GM18951 (cell line): ENCODE measurements at regions not wholly inside any gene's neighbourhood (a gene's known extent, or its start where the extent isn't known, plus 50 kb on each side); places are given as distances from the start of the nearest gene placed in this dataset.

Source experiments
- POLR2A ChIP-seq: IDR thresholded peaks from 4 replicates; pipeline ENCODE4 v1.6.1; 2011; ENCODE audit warnings: mild to moderate bottlenecking; ENCODE audit not compliant: insufficient read length, insufficient read depth; ENCODE audit errors: extremely low read depth
- in situ Hi-C: fragments of 300-500 bp; cut with MboI; formaldehyde crosslinking; loops from one replicate; pipeline ENCODE4 v1.12.0; 2022; ENCODE audit warnings: low sequenced_read_pairs, mixed read lengths, inconsistent platforms; ENCODE audit not compliant: unreplicated experiment

- TF ChIP-seq POLR2A = no peak
- in situ Hi-C loops = no loop called here
These were observed 101.1 kb upstream of the EPHA4 start for GRCh38 chr2:221673248-221673647.

- in situ Hi-C loops = no loop called here
- TF ChIP-seq POLR2A = no peak
These were observed 99.4 kb upstream of the EPHA4 start for GRCh38 chr2:221671515-221671914.

GRCh38 chr2:221662689-221663391 is 90.7 kb upstream of the EPHA4 start:
- TF ChIP-seq POLR2A = no peak
- in situ Hi-C loops = no loop called here

GRCh38 chr2:221657806-221658205 is 85.7 kb upstream of the EPHA4 start:
- in situ Hi-C loops = no loop called here
- no peak for TF ChIP-seq POLR2A

GRCh38 chr2:221655300-221655699 is 83.2 kb upstream of the EPHA4 start:
- in situ Hi-C loops = no loop called here
- TF ChIP-seq POLR2A = no peak

- no peak for TF ChIP-seq POLR2A
- in situ Hi-C loops = no loop called here
These were observed 81.1 kb upstream of the EPHA4 start for GRCh38 chr2:221653182-221653581.

- in situ Hi-C loops = no loop called here
- TF ChIP-seq POLR2A = no peak
These were observed 77.1 kb upstream of the EPHA4 start for GRCh38 chr2:221649051-221649775.

- in situ Hi-C loops = no loop called here
- no peak for TF ChIP-seq POLR2A
These were observed 70.3 kb upstream of the EPHA4 start for GRCh38 chr2:221642447-221642846.

GRCh38 chr2:221641181-221641871 is 69.2 kb upstream of the EPHA4 start:
- in situ Hi-C loops = no loop called here
- no peak for TF ChIP-seq POLR2A

GRCh38 chr2:221640686-221641085 is 68.6 kb upstream of the EPHA4 start:
- no peak for TF ChIP-seq POLR2A
- in situ Hi-C loops = no loop called here

- TF ChIP-seq POLR2A = no peak
- in situ Hi-C loops = no loop called here
These were observed 65.7 kb upstream of the EPHA4 start for GRCh38 chr2:221637851-221638250.

GRCh38 chr2:221635949-221636348 is 63.8 kb upstream of the EPHA4 start:
- TF ChIP-seq POLR2A = no peak
- in situ Hi-C loops = no loop called here

GRCh38 chr2:221629468-221629867 is 57.4 kb upstream of the EPHA4 start:
- TF ChIP-seq POLR2A = no peak
- in situ Hi-C loops = no loop called here

GRCh38 chr2:221624475-221624874 is 52.4 kb upstream of the EPHA4 start:
- in situ Hi-C loops = no loop called here
- no peak for TF ChIP-seq POLR2A
